ENCODE measurements at regions not wholly inside any gene's neighbourhood (a gene's known extent, or its start where the extent isn't known, plus 50 kb on each side); places are given as distances from the start of the nearest gene placed in this dataset.

GRCh38 chrX:82218361-82218760 is 1016.5 kb downstream of the SH3BGRL start:
- H3K27ac ChIP-seq (ENCODE audit: insufficient read length, low read depth, low read length), result no peak overlapping the region
- H3K14ac ChIP-seq (ENCODE audit: insufficient read depth, low read length), result no peak overlapping the region
- H3K9me3 Mint-ChIP-seq, result peaks cover 73 to 86% of the 10 kb centered on the region in 2 experiments

More at GRCh38 chrX:82218361-82218760, 1016.5 kb downstream of the SH3BGRL start:
- Mint-ChIP-seq H3K27ac (no peak overlapping the region; a peak in 1 of 7 replicates), H3K4me3 (no peak overlapping the region), H3K27me3 (ENCODE audit: low read depth) (no peaks in the 10 kb centered on the region), H3K36me3 (ENCODE audit: insufficient read depth in 1 of 3, low read depth in 3 of 3) (peaks cover 4 to 12% (median 7%) of the 10 kb centered on the region in 3 experiments; a peak in 5 of 7 replicates), H3K4me1 (no peaks in the 10 kb centered on the region)
- H2BK120ac ChIP-seq (ENCODE audit: low read depth, low read length, poor library complexity, severe bottlenecking), result no peak overlapping the region
- no peak overlapping the region for H3T11ph ChIP-seq (ENCODE audit: low read length)
- H3K18ac ChIP-seq (ENCODE audit: insufficient read length, low read depth, low read length), result no peak overlapping the region
- no peak overlapping the region for H4K5ac ChIP-seq (ENCODE audit: insufficient read length, low read depth, low read length)
- no peak overlapping the region for H3K9ac ChIP-seq (ENCODE audit: extremely low read depth, insufficient read length, low read length)
- H2BK20ac ChIP-seq (ENCODE audit: low read depth, low read length, poor library complexity, severe bottlenecking), result no peak overlapping the region
- H2BK15ac ChIP-seq (ENCODE audit: low read depth, low read length), result no peak overlapping the region
- H3K9me3 ChIP-seq (ENCODE audit: control insufficient read depth, low read depth, low read length), result peaks cover 13% of the 10 kb centered on the region
- no peak for DNase-seq
- no peak overlapping the region for H2BK5ac ChIP-seq (ENCODE audit: insufficient read length, low read length)
- no peak overlapping the region for H2AK5ac ChIP-seq (ENCODE audit: insufficient read length, low read length)
- H3K23me2 ChIP-seq (ENCODE audit: insufficient read length, low read depth, low read length, poor library complexity, severe bottlenecking), result no peaks in the 10 kb centered on the region
- no peak overlapping the region for H3K56ac ChIP-seq (ENCODE audit: insufficient read length, low read depth, low read length)
- peak; percentile 66 for TF ChIP-seq CTCF (conservative IDR thresholded peaks at IDR 0.05)
- no peak overlapping the region for H3K23ac ChIP-seq (ENCODE audit: insufficient read length, low read depth, low read length)
- H4K8ac ChIP-seq (replicated peaks; ENCODE audit: insufficient read length, low read depth, low read length), result no peak overlapping the region
- H3K4me2 ChIP-seq (ENCODE audit: insufficient read depth, insufficient read length, low read length), result no peak overlapping the region
- H3K27me3 ChIP-seq (ENCODE audit: insufficient read depth, low read length), result no peaks in the 10 kb centered on the region
- no peak overlapping the region for H2BK12ac ChIP-seq (ENCODE audit: insufficient read length, low read depth, low read length)
- H4K91ac ChIP-seq (ENCODE audit: insufficient read length, low read depth, low read length), result no peak overlapping the region
- H4K20me1 ChIP-seq (ENCODE audit: control insufficient read depth, insufficient read depth, insufficient read length), result no peaks in the 10 kb centered on the region
- no peaks in the 10 kb centered on the region for H3K79me1 ChIP-seq (ENCODE audit: insufficient read depth, low read depth, low read length, poor library complexity, severe bottlenecking)
- no CpG with 5 or more reads among the region's 2 CpGs for WGBS (ENCODE audit: extremely low coverage, insufficient read length, low lambda C conversion rate)
- no peak overlapping the region for H3K4ac ChIP-seq (ENCODE audit: low read depth, low read length)
- no peak overlapping the region for H2AFZ ChIP-seq (ENCODE audit: low read length)
- H3K79me2 ChIP-seq (ENCODE audit: insufficient read depth, low read length), result no peaks in the 10 kb centered on the region
- H3K4me1 ChIP-seq (ENCODE audit: insufficient read depth, low read length), result no peaks in the 10 kb centered on the region

Measured in H9 (cell line).